Amniotic epithelial cell (primary cell): ENCODE measurements at regions not wholly inside any gene's neighbourhood (a gene's known extent, or its start where the extent isn't known, plus 50 kb on each side); places are given as distances from the start of the nearest gene placed in this dataset.

Source experiments
- DNase-seq: peaks from one replicate; pipeline ENCODE4 v3.0.0-alpha.2; 2010; ENCODE audit warnings: low read depth

DNA sequence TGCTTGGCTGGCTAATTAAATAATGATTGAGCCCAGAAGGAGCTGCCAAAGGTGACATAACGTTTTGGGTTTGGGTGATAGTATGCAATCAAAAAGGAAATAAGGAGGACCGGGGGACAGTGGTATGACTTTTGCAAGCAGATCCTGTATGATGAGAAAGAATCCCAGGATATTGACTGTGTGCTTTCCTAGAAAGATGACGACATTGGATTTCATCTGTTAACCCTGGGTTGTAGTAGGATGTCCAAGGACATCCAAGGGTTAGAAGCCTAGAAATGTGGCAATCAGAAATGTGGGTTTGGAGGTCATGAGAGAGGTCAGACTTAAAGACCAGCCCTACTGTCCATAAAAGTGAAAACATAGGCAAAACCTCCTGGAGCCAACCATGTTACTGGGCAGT is 50.3 kb upstream of the HMHB1 start:
- DNase-seq, result no peak

DNA sequence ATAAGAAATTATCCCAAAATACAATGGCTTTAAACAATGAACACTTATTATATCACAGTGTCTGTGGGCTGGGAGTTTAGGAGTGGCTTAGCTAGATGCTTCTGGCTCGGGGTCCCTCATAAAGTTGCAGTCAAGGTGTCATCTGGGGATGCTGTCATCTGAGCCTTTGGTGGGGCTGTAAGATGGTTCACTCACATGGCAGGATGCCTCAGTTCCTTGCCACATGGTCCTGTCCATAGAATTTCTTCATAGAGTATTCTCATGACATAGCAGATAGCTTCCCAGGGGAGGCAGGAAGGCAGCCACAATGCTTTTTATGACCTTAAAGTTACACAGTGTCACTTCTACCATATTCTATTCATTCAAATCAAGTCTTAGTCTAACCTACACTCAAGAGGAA is 51.2 kb upstream of the HMHB1 start:
- DNase-seq, result no peak

DNA sequence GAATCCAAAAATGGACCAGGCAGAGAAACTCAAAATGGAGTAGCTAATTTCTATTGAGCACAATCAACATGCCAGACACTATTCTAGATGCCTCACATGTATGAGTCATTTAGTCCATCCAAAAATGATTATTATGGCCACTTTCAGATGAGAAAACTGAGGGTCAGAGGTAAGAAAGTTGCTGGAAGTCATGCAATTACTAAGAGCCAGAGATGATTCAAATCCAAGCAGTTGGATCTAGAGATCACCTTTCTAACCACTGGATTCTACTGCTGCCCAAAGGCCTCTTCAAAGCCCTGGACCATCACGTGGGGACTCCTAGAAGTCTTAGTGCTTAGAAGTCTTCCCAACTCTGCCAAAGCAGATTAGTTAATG is 51.8 kb upstream of the HMHB1 start:
- no peak for DNase-seq

DNA sequence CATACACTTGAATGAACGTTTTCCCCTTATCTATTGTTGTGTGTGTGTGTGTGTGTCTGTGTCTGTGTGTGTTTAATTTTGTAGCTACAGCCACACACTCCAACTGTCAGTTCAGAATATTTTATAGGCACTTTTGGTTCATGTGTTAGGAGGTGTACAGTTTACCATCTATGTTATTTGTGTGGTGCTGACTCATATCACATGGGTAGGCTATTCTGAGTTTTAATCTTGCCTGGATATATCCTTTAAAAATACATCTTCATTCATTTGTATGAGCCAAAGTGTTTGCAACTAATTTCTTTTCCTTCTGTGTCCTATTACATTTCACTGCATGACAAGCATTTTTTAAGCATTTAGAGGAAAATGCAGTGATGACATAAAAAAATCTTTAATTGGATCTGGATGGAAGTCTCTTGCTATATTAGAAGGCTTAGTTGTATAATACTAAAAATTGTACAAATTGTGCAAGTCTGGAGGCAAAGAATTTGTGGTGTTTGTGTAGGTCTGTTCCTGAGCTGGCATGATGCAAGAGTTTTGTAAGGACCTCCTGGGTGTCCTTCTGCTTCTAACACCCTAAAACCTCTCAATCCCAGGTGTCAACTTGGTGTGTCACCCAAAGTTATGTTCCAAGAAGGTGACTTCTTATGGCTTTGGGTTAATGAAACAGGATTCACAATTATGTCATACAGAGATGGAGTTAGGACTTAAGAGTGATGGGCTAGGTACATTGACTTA is 52.4 kb upstream of the HMHB1 start:
- peak; percentile 42 for DNase-seq

DNA sequence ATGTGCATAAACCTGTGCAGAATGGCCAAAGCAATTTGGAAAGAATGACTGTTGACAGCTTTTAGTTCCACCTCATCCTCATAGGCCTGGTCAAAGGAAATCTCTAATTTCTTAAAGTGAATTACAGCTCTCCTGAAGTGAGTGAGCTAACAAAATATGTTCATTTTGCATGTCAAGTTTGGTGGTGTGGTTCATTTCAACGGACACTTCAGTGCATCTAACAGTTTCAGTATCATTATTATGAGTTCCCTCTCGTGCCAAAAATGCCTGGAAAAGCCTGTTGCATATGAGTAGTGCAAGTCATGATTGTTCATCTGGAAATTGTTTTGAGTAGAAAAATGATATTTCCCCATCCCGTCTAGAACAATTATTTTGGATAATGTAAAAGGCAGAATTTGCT is 53.2 kb upstream of the HMHB1 start:
- peak; percentile 34 for DNase-seq

- DNase-seq, result no peak
Observed at GRCh38 chr5:143758015-143758414, 53.9 kb upstream of the HMHB1 start.

DNA sequence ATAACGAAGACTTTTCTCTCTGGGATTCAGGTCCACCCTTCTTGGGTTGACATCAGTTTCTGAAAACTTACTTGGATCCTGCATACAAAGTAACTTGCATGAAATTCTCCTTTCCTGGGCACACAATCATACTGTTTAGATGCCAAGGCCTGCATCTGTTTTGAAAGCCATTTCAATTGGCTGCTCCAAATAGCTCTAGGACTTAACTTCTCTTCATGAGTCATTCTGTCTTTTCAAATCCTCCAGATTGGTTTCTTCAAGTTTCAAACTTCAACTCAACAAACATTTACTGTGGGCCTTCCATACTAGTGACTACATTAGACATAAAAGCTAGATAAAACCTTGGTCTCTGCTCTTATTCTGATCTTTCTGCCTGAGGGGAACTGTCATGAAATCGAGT is 54.8 kb upstream of the HMHB1 start:
- DNase-seq, result no peak

DNA sequence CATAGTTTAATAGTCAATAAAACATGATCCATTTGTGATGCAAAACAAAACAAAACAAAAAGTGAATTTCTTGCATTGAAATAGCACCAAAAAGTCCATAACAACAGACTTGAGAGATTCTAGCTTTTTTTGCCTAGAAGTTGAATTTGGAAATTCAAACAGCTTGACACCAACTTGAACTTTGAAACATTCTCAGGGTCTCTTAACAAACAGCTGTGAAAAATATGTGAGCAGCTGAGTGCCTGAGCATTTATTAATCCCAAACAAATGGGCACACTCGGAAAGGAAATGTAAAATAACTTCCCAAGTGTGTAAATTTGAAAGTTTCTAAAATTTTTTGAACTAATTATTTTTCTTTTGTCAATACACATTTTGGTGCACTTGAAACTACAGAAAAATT is 56.0 kb upstream of the HMHB1 start:
- no peak for DNase-seq

GRCh38 chr5:143752165-143752850 is 59.7 kb upstream of the HMHB1 start:
- DNase-seq, result no peak

GRCh38 chr5:143751342-143751741 is 60.6 kb upstream of the HMHB1 start:
- DNase-seq, result no peak

GRCh38 chr5:143749581-143750205 is 62.3 kb upstream of the HMHB1 start:
- no peak for DNase-seq

DNA sequence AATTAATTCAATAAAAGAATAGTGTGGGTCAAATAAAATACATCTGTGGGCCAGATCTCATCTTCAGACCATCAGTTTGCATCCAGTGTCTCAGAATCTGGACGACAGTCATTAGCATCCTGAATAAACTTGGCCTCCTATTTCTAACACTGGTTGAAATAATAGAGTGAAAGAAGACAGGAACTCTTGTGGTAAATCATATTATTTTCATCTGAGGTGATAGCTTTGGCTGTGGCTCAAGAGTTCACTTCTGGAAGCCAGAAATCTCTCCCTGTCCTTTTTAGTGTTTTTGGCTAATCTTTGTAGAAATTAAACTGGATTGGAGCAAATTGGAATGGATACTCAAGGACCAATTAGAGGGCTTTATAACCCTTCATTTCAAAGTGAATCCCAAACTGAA is 63.4 kb upstream of the HMHB1 start:
- no peak for DNase-seq

- DNase-seq, result no peak
Observed at GRCh38 chr5:143742951-143743350, 69.0 kb upstream of the HMHB1 start.

- DNase-seq, result no peak
Observed at GRCh38 chr5:143741421-143741820, 70.5 kb upstream of the HMHB1 start.

GRCh38 chr5:143740956-143741355 is 71.0 kb upstream of the HMHB1 start:
- no peak for DNase-seq

GRCh38 chr5:143739746-143740145 is 72.2 kb upstream of the HMHB1 start:
- DNase-seq, result peak; percentile 18

DNA sequence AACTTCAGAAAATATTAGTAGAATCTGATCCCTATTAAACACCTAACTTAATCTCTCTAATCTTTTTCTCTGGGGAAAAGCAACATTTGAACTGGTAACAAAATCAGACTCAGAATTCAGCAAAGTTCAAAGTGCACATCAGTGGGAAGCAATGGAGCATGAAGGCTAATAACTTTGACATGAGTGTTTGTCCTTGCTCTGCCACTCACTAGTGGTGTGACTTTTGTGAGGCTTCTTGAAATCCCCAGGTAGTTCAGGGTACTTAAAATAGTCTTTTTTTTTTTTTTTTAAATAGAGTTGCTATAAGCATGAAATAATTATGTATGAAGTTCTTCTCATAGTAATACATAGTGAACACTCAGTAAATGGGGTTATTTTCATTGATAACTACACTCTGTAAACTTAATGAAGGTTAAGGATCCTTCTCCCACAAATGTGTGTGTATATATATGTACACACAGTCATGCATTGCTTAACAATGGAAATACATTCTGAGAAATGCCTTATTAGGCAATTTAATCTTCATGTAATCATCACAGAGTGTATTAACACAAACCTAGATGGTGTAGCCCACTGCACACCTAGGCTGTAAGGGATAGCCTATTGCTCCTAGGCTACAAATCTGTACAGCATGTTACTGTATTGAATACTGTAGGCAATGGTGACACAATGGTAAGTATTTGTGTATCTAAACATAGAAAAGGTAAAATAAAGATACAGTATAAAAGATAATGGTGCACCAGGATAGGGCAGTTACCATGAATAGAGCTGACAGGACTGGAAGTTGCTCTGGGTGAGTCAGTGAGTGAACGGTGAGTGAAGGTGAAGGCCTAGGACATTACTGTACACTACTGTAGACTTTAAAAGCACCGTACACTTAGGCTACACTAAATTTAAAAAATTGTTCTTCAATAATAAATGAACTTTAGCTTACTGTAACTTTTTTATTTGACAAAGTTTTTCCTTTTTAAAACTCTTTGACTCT is 73.3 kb upstream of the HMHB1 start:
- DNase-seq, result no peak

DNA sequence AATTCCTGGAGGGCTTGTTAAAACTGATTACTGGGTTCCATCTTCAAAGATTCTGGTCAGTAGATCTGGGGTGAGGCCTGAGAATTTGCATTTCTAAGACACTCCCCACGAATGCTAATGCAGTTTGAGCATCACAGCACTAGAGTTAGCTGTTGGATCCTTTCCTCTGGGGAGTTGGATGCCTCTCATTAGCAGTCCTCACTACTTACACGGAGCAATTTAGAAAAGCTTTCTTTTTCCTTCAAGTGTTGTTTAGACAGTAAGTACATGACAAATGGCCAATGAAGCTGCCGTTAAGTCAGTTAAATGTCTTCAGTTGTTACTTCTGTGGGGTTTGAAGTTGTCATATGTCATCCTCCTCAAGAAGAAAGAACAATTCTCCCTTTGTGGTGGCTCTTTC is 74.9 kb upstream of the HMHB1 start:
- no peak for DNase-seq

GRCh38 chr5:143734456-143734780 is 77.5 kb upstream of the HMHB1 start:
- no peak for DNase-seq

- no peak for DNase-seq
Observed at GRCh38 chr5:143733665-143734455, 78.1 kb upstream of the HMHB1 start.

DNA sequence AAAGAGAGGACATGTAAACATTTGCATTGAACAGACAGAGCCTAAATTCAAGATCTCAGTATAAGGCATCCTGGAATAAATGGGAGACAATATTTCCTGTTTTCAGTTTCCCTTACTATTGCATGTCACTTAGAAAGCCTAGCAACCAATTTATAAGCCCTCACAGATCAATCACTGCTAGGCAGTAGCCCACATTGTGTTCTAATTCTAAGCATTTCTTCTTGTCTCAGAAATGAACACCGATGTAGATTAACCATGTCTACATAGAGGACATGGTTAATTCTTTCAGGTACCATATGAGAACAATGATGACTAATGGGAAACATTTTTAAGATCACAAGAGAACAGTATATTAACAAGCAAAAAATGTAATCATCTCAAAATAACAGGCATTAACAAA is 79.6 kb upstream of the HMHB1 start:
- no peak for DNase-seq
